ENCODE measurements at regions not wholly inside any gene's neighbourhood (a gene's known extent, or its start where the extent isn't known, plus 50 kb on each side); places are given as distances from the start of the nearest gene placed in this dataset.

- Histone ChIP-seq H3K36me3 (ENCODE audit: control insufficient read depth, insufficient read depth, low read length) (peaks cover 4% of the 10 kb centered on the region), H3K4me1 (ENCODE audit: control insufficient read depth, insufficient read depth, low read length, poor library complexity, severe bottlenecking) (peaks cover 28% of the 10 kb centered on the region), H3K4me3 (ENCODE audit: extremely low read depth, insufficient read depth, low read length, poor library complexity, severe bottlenecking) (no peak overlapping the region), H3K9me3 (ENCODE audit: control insufficient read depth, low read length) (peaks cover 4% of the 10 kb centered on the region), H3K27ac (ENCODE audit: low read depth, low read length, severe bottlenecking) (peak overlapping the region; percentile 60)
- WGBS, 2 experiments (ENCODE audit: insufficient coverage in 2 of 2): 54 to 60% methylated on average over 15 to 17 of the region's 17 CpGs
Measured at GRCh38 chr5:142426129-142427014, 101.6 kb upstream of the SPRY4 start.

DNA sequence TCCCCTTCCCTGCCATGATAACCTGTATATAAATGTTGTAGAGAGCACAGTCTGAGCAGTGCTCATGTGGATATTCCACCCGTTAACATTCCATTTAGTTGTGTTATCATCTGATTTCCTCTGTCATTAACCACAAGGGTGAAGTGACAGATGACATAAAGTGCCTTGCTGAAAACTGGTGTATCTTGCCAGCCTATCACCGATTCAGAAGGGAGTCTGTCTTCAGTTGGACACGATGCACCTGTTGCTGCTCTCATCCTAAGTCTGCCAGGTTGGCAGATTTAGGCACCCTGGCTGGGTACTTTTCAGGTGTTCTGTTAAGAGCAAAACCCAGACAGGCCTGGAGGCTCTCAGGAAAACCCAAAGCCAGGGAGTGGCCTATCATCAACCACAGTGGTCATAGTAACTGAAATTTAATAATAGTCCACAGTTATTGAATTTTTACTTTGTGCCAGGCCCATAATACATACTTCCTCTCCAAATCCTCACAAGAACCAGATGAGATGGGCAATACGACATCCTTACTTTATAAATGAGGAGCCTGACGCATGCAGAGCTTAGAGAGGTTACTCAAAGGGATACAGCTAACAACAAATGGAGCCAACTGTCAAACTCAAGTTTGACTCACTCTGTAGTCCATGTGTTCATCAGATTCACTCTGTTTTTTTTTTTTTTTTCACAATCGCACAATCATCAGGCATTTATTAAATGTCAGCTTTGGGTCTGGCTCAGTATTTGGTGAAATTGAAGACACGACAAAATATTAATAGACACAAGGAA, 100.7 kb upstream of the SPRY4 start:
- peaks cover 31% of the 10 kb centered on the region for H3K4me1 ChIP-seq (ENCODE audit: control insufficient read depth, insufficient read depth, low read length, poor library complexity, severe bottlenecking)
- H3K9me3 ChIP-seq (ENCODE audit: control insufficient read depth, low read length): peaks cover 4% of the 10 kb centered on the region
- peak overlapping the region; percentile 60 for H3K27ac ChIP-seq (ENCODE audit: low read depth, low read length, severe bottlenecking)
- WGBS, 2 experiments (ENCODE audit: insufficient coverage in 2 of 2): 97% methylated on average over 5 of the region's 7 CpGs
- peaks cover 4% of the 10 kb centered on the region for H3K36me3 ChIP-seq (ENCODE audit: control insufficient read depth, insufficient read depth, low read length)
- no peak overlapping the region for H3K4me3 ChIP-seq (ENCODE audit: extremely low read depth, insufficient read depth, low read length, poor library complexity, severe bottlenecking)

DNA sequence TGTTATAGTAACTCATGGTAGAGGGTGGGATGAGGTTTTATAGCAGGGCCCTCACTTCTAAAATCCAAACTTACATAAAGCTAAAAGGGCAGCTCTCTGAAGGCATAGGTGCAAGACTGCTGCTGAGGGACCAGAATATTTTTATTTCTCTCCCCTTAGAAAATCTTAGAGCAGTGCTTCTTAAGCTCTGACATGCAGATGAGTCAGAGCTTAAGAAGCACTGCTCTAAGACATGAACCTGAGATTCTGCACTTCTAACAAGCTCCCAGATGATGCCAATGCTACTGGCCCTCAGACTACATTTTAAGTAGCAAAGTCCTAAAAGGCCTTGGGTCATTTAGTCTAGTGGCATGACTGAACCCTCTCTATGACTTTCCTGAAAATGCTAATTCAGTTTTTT, 97.6 kb upstream of the SPRY4 start:
- Histone ChIP-seq H3K9me3 (ENCODE audit: control insufficient read depth, low read length) (peaks cover 4% of the 10 kb centered on the region), H3K27ac (ENCODE audit: low read depth, low read length, severe bottlenecking) (no peak overlapping the region), H3K36me3 (ENCODE audit: control insufficient read depth, insufficient read depth, low read length) (peaks cover 4% of the 10 kb centered on the region), H3K4me3 (ENCODE audit: extremely low read depth, insufficient read depth, low read length, poor library complexity, severe bottlenecking) (no peak overlapping the region), H3K4me1 (ENCODE audit: control insufficient read depth, insufficient read depth, low read length, poor library complexity, severe bottlenecking) (peaks cover 24% of the 10 kb centered on the region)

DNA sequence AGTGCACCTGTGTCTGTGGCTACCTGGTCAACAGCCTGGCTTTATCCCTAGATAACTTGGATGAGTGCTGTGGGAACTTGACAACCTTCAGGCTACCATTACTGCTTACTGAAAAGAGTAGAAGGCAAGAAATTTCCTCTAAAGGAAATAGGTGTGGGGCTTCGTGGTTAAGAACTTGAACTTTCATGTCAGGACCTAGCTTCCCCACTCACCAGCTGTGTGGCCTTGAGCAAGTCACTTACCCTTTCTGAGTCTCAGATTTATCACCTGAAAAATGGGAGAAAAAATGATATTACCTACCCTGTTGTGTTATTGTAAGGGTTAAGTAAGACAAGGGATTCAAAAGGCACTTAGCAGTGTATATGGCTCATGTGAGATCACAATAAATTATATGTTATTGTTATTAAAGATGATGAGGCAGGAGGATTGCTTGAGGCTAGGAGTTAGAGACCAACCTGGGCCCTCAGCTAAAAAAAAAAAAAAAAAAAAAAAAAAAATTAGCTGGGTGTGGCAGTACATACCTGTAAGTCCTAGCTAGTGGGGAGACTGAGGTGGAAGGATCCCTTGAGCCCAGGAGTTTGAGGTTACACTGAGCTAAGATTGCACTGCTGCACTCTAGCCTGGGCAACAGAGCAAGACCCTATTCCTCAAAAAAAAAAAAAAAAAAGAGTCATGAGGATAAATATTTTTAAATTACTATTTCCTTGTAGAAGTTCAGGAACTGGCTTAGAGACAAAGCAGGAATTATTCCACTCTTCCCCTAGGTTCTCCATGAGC, 97.0 kb upstream of the SPRY4 start:
- peaks cover 21% of the 10 kb centered on the region for H3K4me1 ChIP-seq (ENCODE audit: control insufficient read depth, insufficient read depth, low read length, poor library complexity, severe bottlenecking)
- peaks cover 4% of the 10 kb centered on the region for H3K36me3 ChIP-seq (ENCODE audit: control insufficient read depth, insufficient read depth, low read length)
- no peak overlapping the region for H3K4me3 ChIP-seq (ENCODE audit: extremely low read depth, insufficient read depth, low read length, poor library complexity, severe bottlenecking)
- H3K9me3 ChIP-seq (ENCODE audit: control insufficient read depth, low read length): peaks cover 4% of the 10 kb centered on the region
- no CpG with 5 or more reads among the region's 1 CpG for WGBS, 2 experiments (ENCODE audit: insufficient coverage in 2 of 2)
- no peak overlapping the region for H3K27ac ChIP-seq (ENCODE audit: low read depth, low read length, severe bottlenecking)

GRCh38 chr5:142421228-142421617, 96.4 kb upstream of the SPRY4 start:
- Histone ChIP-seq H3K9me3 (ENCODE audit: control insufficient read depth, low read length) (peaks cover 4% of the 10 kb centered on the region), H3K36me3 (ENCODE audit: control insufficient read depth, insufficient read depth, low read length) (peaks cover 4% of the 10 kb centered on the region), H3K4me1 (ENCODE audit: control insufficient read depth, insufficient read depth, low read length, poor library complexity, severe bottlenecking) (peaks cover 16% of the 10 kb centered on the region), H3K27ac (ENCODE audit: low read depth, low read length, severe bottlenecking) (no peak overlapping the region), H3K4me3 (ENCODE audit: extremely low read depth, insufficient read depth, low read length, poor library complexity, severe bottlenecking) (no peak overlapping the region)
- WGBS, 2 experiments (ENCODE audit: insufficient coverage in 2 of 2): 100% methylated on average over 2 to 3 of the region's 5 CpGs

DNA sequence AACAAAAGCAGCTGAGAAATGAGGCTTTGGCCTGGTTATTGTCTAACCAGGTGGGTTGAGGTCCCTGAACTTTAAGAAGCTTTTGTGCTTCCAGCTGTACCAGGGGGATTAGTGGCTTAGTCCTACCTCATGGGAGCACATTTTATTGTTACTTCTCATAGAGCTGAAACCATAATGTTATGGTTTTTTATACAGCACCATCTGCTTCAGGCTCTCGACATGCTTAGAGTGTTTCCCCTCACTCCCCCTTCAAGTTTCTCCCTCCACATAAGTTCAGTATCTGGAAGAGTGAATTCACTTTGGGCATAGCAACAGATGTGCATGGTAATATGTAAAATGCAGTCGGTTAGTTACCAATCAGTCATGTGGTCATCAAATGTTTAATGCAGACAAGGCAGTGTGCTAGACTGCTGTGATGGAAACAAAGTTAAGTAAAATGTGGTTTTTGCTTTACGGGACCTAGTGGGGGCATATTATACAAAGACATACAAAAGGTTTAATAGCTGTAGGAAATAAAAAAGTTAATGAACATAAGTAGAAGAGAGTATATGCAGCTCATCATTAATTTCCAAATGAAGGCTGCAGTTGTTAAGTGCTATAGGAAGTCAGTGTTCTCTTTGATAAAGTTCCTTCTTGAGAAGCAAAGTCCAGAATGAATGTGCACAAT, 95.9 kb upstream of the SPRY4 start:
- WGBS, 2 experiments (ENCODE audit: insufficient coverage in 2 of 2): 80 to 89% methylated on average over 1 of the region's 3 CpGs

DNA sequence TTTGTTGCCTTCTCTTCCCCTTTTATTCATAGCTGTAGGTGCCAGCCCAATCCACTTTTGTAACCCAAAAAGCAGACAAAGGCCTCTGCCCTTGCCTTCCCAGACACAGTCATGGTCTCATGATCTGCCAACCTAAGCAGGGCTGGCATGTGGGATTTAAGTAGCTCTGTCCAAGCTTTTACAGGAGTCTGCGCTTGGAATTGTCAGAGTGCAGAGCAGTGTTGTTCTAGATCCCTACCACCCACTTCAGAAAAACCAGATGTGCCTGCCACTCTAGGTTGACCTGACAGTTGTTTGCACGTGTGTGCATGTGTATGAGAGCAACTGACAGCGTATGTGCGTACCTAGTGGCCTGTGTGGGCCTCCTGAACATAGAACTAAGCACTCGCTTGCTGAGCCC, 87.8 kb upstream of the SPRY4 start:
- H3K4me3 ChIP-seq (ENCODE audit: extremely low read depth, insufficient read depth, low read length, poor library complexity, severe bottlenecking): no peak overlapping the region
- no peaks in the 10 kb centered on the region for H3K9me3 ChIP-seq (ENCODE audit: control insufficient read depth, low read length)
- no peaks in the 10 kb centered on the region for H3K36me3 ChIP-seq (ENCODE audit: control insufficient read depth, insufficient read depth, low read length)
- WGBS, 2 experiments (ENCODE audit: insufficient coverage in 2 of 2): 87 to 94% methylated on average over 4 to 5 of the region's 5 CpGs
- no peaks in the 10 kb centered on the region for H3K4me1 ChIP-seq (ENCODE audit: control insufficient read depth, insufficient read depth, low read length, poor library complexity, severe bottlenecking)
- no peak overlapping the region for H3K27ac ChIP-seq (ENCODE audit: low read depth, low read length, severe bottlenecking)

More for the DNA sequence above, 95.9 kb upstream of the SPRY4 start:
- peaks cover 12% of the 10 kb centered on the region for H3K4me1 ChIP-seq (ENCODE audit: control insufficient read depth, insufficient read depth, low read length, poor library complexity, severe bottlenecking)
- peaks cover 4% of the 10 kb centered on the region for H3K9me3 ChIP-seq (ENCODE audit: control insufficient read depth, low read length)
- H3K4me3 ChIP-seq (ENCODE audit: extremely low read depth, insufficient read depth, low read length, poor library complexity, severe bottlenecking): no peak overlapping the region
- peaks cover 4% of the 10 kb centered on the region for H3K36me3 ChIP-seq (ENCODE audit: control insufficient read depth, insufficient read depth, low read length)
- no peak overlapping the region for H3K27ac ChIP-seq (ENCODE audit: low read depth, low read length, severe bottlenecking)

GRCh38 chr5:142411656-142412425, 87.0 kb upstream of the SPRY4 start:
- Histone ChIP-seq H3K9me3 (ENCODE audit: control insufficient read depth, low read length) (no peaks in the 10 kb centered on the region), H3K4me3 (ENCODE audit: extremely low read depth, insufficient read depth, low read length, poor library complexity, severe bottlenecking) (no peak overlapping the region), H3K4me1 (ENCODE audit: control insufficient read depth, insufficient read depth, low read length, poor library complexity, severe bottlenecking) (no peaks in the 10 kb centered on the region), H3K36me3 (ENCODE audit: control insufficient read depth, insufficient read depth, low read length) (no peaks in the 10 kb centered on the region), H3K27ac (ENCODE audit: low read depth, low read length, severe bottlenecking) (no peak overlapping the region)
- 93 to 100% methylated on average over 1 of the region's 4 CpGs for WGBS, 2 experiments (ENCODE audit: insufficient coverage in 2 of 2)

DNA sequence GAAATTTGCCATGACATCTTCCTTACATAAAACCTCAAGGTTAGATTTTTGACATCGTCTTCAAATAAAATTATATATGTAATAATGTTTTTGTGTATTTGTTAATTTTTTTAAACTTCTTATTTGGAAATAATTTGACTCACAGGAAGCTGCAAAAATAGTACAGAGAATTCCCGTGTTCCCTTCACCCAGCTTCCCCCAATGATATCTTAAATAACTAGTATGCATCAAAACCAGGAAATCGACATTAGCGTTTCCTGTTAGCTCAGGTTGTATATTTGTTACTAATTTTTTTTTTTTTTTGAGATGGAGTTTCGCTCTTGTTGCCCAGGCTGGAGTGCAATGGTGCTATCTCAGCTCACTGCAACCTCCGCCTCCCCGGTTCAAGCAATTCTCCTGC, 86.3 kb upstream of the SPRY4 start:
- no peak overlapping the region for H3K27ac ChIP-seq (ENCODE audit: low read depth, low read length, severe bottlenecking)
- no peaks in the 10 kb centered on the region for H3K36me3 ChIP-seq (ENCODE audit: control insufficient read depth, insufficient read depth, low read length)
- H3K4me1 ChIP-seq (ENCODE audit: control insufficient read depth, insufficient read depth, low read length, poor library complexity, severe bottlenecking): no peaks in the 10 kb centered on the region
- WGBS, 2 experiments (ENCODE audit: insufficient coverage in 2 of 2): no CpG with 5 or more reads among the region's 7 CpGs
- H3K9me3 ChIP-seq (ENCODE audit: control insufficient read depth, low read length): no peaks in the 10 kb centered on the region
- H3K4me3 ChIP-seq (ENCODE audit: extremely low read depth, insufficient read depth, low read length, poor library complexity, severe bottlenecking): no peak overlapping the region
